Activated effector memory CD4-positive, alpha-beta T cell treated with anti-CD3 and anti-CD28 coated beads, Interleukin-2, amount 50 U/mL, for 16 hours (primary cell): ENCODE measurements at regions not wholly inside any gene's neighbourhood (a gene's known extent, or its start where the extent isn't known, plus 50 kb on each side); places are given as distances from the start of the nearest gene placed in this dataset.
"Not testable (repeated sequence)": the region's sequence is repeated elsewhere in the genome, so short reads cannot be mapped to it uniquely, and the experiment has no call there.

Experiments
- DNase-seq: peaks from one replicate; pipeline ENCODE4 v3.0.0-alpha.2; 2020

- no peak for DNase-seq
Observed at GRCh38 chr5:102617191-102618187, 118.7 kb upstream of the SLCO6A1 start.

GRCh38 chr5:102622262-102622661 lies 123.5 kb upstream of the SLCO6A1 start:
- DNase-seq = no peak

GRCh38 chr5:102623329-102624065 lies 124.7 kb upstream of the SLCO6A1 start:
- no peak for DNase-seq

- DNase-seq = no peak
Observed at GRCh38 chr5:102624405-102624804, 125.6 kb upstream of the SLCO6A1 start.

- no peak for DNase-seq
Observed at GRCh38 chr5:102625468-102625867, 126.7 kb upstream of the SLCO6A1 start.

- DNase-seq = no peak
Observed at GRCh38 chr5:102625928-102626327, 127.1 kb upstream of the SLCO6A1 start.

- DNase-seq = no peak
Observed at GRCh38 chr5:102627315-102627714, 127.8 kb upstream of the PAM start.

GRCh38 chr5:102628441-102629175 lies 126.5 kb upstream of the PAM start:
- no peak for DNase-seq

GRCh38 chr5:102629827-102630605 lies 125.1 kb upstream of the PAM start:
- no peak for DNase-seq

- not testable (repeated sequence) for DNase-seq
Observed at GRCh38 chr5:102635399-102635798, 119.7 kb upstream of the PAM start.

GRCh38 chr5:102638316-102638715 lies 116.8 kb upstream of the PAM start:
- no peak for DNase-seq

- no peak for DNase-seq
Observed at GRCh38 chr5:102638912-102639652, 116.0 kb upstream of the PAM start.

GRCh38 chr5:102649731-102650130 lies 105.4 kb upstream of the PAM start:
- no peak for DNase-seq

GRCh38 chr5:102651466-102651865 lies 103.6 kb upstream of the PAM start:
- no peak for DNase-seq

GRCh38 chr5:102654559-102655349 lies 100.4 kb upstream of the PAM start:
- no peak for DNase-seq

- no peak for DNase-seq
Observed at GRCh38 chr5:102659151-102659550, 96.0 kb upstream of the PAM start.

- no peak for DNase-seq
Observed at GRCh38 chr5:102660111-102660510, 95.0 kb upstream of the PAM start.

GRCh38 chr5:102663749-102664530 lies 91.2 kb upstream of the PAM start:
- no peak for DNase-seq

- no peak for DNase-seq
Observed at GRCh38 chr5:102664616-102665335, 90.3 kb upstream of the PAM start.
